GM23338 (cell line): ENCODE measurements at regions not wholly inside any gene's neighbourhood (a gene's known extent, or its start where the extent isn't known, plus 50 kb on each side); places are given as distances from the start of the nearest gene placed in this dataset.

Experiments used
- ATAC-seq: fragments of 200-7000 bp; cut with Tn5 transposase; 3 replicates; pipeline ENCODE4 v1.9.1; 2020
- DNase-seq: peaks from one replicate; pipeline ENCODE4 v3.0.0-alpha.2; 2015; ENCODE audit warnings: low spot score
- H2AFZ ChIP-seq: fragments of 200-600 bp; sonication (generic); 2 replicates; pipeline ENCODE4 v1.8.0; 2016; ENCODE audit warnings: antibody characterized with exemption, mild to moderate bottlenecking, moderate library complexity
- H3F3A ChIP-seq: fragments of 200-600 bp; sonication (generic); replicated peaks from 2 replicates; pipeline ENCODE4 v1.8.0; 2017; ENCODE audit warnings: antibody characterized with exemption, mixed run types, low read depth
- H3K27ac ChIP-seq: fragments of 200-600 bp; sonication (generic); 2 replicates; pipeline ENCODE4 v1.6.1; 2016; ENCODE audit warnings: low read depth
- H3K27me3 ChIP-seq: fragments of 200-600 bp; sonication (generic); 2 replicates; pipeline ENCODE4 v1.8.0; 2016; ENCODE audit warnings: mild to moderate bottlenecking, mixed run types, moderate library complexity; ENCODE audit not compliant: insufficient read depth
- H3K36me3 ChIP-seq: fragments of 200-600 bp; sonication (generic); 2 replicates; pipeline ENCODE4 v1.8.0; 2016; ENCODE audit warnings: mild to moderate bottlenecking; ENCODE audit not compliant: insufficient read depth
- H3K4me1 ChIP-seq: fragments of 200-600 bp; sonication (generic); 2 replicates; pipeline ENCODE4 v1.8.0; 2016; ENCODE audit warnings: mild to moderate bottlenecking, moderate library complexity; ENCODE audit not compliant: insufficient read depth
- H3K4me2 ChIP-seq: fragments of 200-600 bp; sonication (generic); 2 replicates; pipeline ENCODE4 v1.7.1; 2017; ENCODE audit warnings: mixed run types
- H3K4me3 ChIP-seq: fragments of 200-600 bp; sonication (generic); 2 replicates; pipeline ENCODE4 v1.6.1; 2016; ENCODE audit warnings: mixed run types
- H3K79me2 ChIP-seq: fragments of 200-600 bp; sonication (generic); replicated peaks from 2 replicates; pipeline ENCODE4 v1.8.0; 2017; ENCODE audit warnings: mild to moderate bottlenecking; ENCODE audit not compliant: insufficient read depth
- H3K9me2 ChIP-seq: fragments of 200-600 bp; sonication (generic); 2 replicates; pipeline ENCODE4 v1.8.0; 2017; ENCODE audit not compliant: insufficient read depth
- H4K20me1 ChIP-seq: fragments of 200-600 bp; sonication (generic); replicated peaks from 2 replicates; pipeline ENCODE4 v1.8.0; 2017; ENCODE audit warnings: mild to moderate bottlenecking; ENCODE audit not compliant: insufficient read depth
- H3K27ac Mint-ChIP-seq: 2 replicates; pipeline ENCODE4 v1.8.0; 2020; ENCODE audit warnings: inconsistent platforms, mild to moderate bottlenecking, moderate library complexity, mixed read lengths
- H3K27me3 Mint-ChIP-seq: 3 replicates; pipeline ENCODE4 v1.8.0; 2022; ENCODE audit warnings: low read depth, mild to moderate bottlenecking, moderate library complexity, mixed read lengths, inconsistent platforms; ENCODE audit not compliant: insufficient read depth, poor library complexity
- H3K36me3 Mint-ChIP-seq: 3 replicates; pipeline ENCODE4 v1.8.0; 2021; ENCODE audit warnings: low read depth, mild to moderate bottlenecking, inconsistent platforms, moderate library complexity, mixed read lengths
- H3K4me1 Mint-ChIP-seq: 3 replicates; pipeline ENCODE4 v1.8.0; 2020; ENCODE audit warnings: mild to moderate bottlenecking, inconsistent platforms, mixed read lengths
- H3K4me3 Mint-ChIP-seq: 3 replicates; pipeline ENCODE4 v1.8.0; 2021; ENCODE audit warnings: moderate library complexity, mild to moderate bottlenecking, inconsistent platforms, mixed read lengths
- H3K9me3 Mint-ChIP-seq: 3 replicates; pipeline ENCODE4 v1.8.0; 2020; ENCODE audit warnings: moderate library complexity, mild to moderate bottlenecking, inconsistent platforms, mixed read lengths
- CREB1 ChIP-seq: fragments of 250-450 bp; sonication (Bioruptor Pico); IDR thresholded peaks from 2 replicates; pipeline ENCODE4 v1.5.0; 2020; ENCODE audit warnings: low read depth, mild to moderate bottlenecking, moderate library complexity
- CTCF ChIP-seq, 2 experiments: fragments of 200-600 bp in 1 of 2; sonication (generic) in 1 of 2; conservative IDR thresholded peaks; 2 replicates each; pipeline versions ENCODE4 v1.5.1 to v1.6.1; 2016 to 2017; ENCODE audit warnings: antibody characterized with exemption in 2 of 2, low read depth in 2 of 2, mild to moderate bottlenecking in 2 of 2, moderate library complexity in 1 of 2
- EZH2 ChIP-seq: fragments of 200-600 bp; sonication (generic); IDR thresholded peaks from one replicate; pipeline ENCODE4 v1.8.0; 2017; ENCODE audit warnings: antibody characterized with exemption, mild to moderate bottlenecking, low read depth; ENCODE audit not compliant: unreplicated experiment
- EZH2phosphoT487 ChIP-seq: fragments of 200-600 bp; sonication (generic); IDR thresholded peaks from one replicate; pipeline ENCODE4 v1.8.1; 2018; ENCODE audit warnings: antibody characterized with exemption; ENCODE audit not compliant: unreplicated experiment
- JUNB ChIP-seq: IDR thresholded peaks from one replicate; pipeline ENCODE4 v1.6.1; 2016; ENCODE audit warnings: antibody characterized with exemption; ENCODE audit not compliant: unreplicated experiment
- NANOG ChIP-seq: IDR thresholded peaks from 2 replicates; pipeline ENCODE4 v1.6.1; 2016; ENCODE audit warnings: antibody characterized with exemption, borderline replicate concordance
- POLR2AphosphoS5 ChIP-seq: IDR thresholded peaks from 2 replicates; pipeline ENCODE4 v1.6.1; 2016; ENCODE audit warnings: antibody characterized with exemption, low read depth
- ZNF114 ChIP-seq: fragments of 250-450 bp; sonication (Bioruptor Pico); IDR thresholded peaks from 2 replicates; pipeline ENCODE4 v1.5.0; 2020; ENCODE audit warnings: mild to moderate bottlenecking, moderate library complexity
- ZNF331 ChIP-seq: fragments of 250-450 bp; sonication (Bioruptor Pico); IDR thresholded peaks from 2 replicates; pipeline ENCODE4 v1.5.0; 2020; ENCODE audit warnings: low read depth, mild to moderate bottlenecking, moderate library complexity
- TF ChIP-seq, protein P1 (sequence below): IDR thresholded peaks from 2 replicates; pipeline ENCODE4 v1.6.1; 2016; ENCODE audit warnings: antibody characterized with exemption
- TF ChIP-seq, protein P2 (sequence below): IDR thresholded peaks from one replicate; pipeline ENCODE4 v1.6.1; 2018; ENCODE audit warnings: antibody characterized with exemption; ENCODE audit not compliant: unreplicated experiment

DNA sequence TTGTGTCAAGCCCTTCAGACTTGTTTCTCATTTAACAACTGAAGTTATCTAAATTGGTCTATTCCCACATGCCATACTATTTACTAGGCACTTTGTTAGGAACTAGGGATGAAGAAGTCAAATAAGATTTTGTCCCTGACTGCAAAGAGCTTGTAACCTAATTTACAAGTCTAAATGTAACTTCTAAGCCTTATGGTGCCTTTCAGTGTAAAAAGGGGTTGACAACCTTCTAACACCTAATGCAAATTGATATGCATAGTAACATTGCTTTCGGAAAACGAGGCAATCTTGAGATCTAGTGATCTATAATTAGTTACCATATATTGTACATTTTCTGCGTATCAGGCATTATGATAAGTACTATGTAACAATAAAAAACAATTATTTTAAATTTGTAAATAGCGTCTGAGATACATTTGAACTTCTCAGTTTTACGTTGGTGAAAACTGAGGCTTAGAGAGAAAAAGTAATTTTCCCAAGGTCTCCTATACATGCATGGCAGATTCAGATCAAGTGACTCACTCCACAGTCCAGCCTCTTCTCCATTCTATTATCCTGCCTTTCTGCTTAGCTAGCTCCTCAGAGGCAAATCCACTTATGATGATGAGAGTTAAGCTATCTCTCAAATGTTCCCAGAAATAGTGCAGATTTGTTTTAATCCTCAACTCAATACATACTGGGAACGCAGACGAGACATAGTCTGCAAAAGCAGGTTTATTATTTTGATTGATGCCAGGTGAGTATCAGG lies 764.9 kb upstream of the SLITRK5 start:
- DNase-seq (no peak), ATAC-seq (no peak)
- no peak overlapping the region for H3K4me2 ChIP-seq
- no peak overlapping the region for H2AFZ ChIP-seq
- no peaks in the 10 kb centered on the region for H4K20me1 ChIP-seq
- no peak overlapping the region for H3K27ac Mint-ChIP-seq
- no peak overlapping the region for H3K4me3 Mint-ChIP-seq
- no peak for TF ChIP-seq EZH2
- TF ChIP-seq, protein P1, sequence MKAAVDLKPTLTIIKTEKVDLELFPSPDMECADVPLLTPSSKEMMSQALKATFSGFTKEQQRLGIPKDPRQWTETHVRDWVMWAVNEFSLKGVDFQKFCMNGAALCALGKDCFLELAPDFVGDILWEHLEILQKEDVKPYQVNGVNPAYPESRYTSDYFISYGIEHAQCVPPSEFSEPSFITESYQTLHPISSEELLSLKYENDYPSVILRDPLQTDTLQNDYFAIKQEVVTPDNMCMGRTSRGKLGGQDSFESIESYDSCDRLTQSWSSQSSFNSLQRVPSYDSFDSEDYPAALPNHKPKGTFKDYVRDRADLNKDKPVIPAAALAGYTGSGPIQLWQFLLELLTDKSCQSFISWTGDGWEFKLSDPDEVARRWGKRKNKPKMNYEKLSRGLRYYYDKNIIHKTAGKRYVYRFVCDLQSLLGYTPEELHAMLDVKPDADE, result no peak
- TF ChIP-seq, protein P2, sequence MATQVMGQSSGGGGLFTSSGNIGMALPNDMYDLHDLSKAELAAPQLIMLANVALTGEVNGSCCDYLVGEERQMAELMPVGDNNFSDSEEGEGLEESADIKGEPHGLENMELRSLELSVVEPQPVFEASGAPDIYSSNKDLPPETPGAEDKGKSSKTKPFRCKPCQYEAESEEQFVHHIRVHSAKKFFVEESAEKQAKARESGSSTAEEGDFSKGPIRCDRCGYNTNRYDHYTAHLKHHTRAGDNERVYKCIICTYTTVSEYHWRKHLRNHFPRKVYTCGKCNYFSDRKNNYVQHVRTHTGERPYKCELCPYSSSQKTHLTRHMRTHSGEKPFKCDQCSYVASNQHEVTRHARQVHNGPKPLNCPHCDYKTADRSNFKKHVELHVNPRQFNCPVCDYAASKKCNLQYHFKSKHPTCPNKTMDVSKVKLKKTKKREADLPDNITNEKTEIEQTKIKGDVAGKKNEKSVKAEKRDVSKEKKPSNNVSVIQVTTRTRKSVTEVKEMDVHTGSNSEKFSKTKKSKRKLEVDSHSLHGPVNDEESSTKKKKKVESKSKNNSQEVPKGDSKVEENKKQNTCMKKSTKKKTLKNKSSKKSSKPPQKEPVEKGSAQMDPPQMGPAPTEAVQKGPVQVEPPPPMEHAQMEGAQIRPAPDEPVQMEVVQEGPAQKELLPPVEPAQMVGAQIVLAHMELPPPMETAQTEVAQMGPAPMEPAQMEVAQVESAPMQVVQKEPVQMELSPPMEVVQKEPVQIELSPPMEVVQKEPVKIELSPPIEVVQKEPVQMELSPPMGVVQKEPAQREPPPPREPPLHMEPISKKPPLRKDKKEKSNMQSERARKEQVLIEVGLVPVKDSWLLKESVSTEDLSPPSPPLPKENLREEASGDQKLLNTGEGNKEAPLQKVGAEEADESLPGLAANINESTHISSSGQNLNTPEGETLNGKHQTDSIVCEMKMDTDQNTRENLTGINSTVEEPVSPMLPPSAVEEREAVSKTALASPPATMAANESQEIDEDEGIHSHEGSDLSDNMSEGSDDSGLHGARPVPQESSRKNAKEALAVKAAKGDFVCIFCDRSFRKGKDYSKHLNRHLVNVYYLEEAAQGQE, result no peak
- no peak for TF ChIP-seq EZH2phosphoT487
- TF ChIP-seq POLR2AphosphoS5, result no peak
- H3K79me2 ChIP-seq, result no peaks in the 10 kb centered on the region
- peaks cover 3% of the 10 kb centered on the region for H3K27me3 Mint-ChIP-seq
- H3K9me3 Mint-ChIP-seq, result no peaks in the 10 kb centered on the region
- H3K4me3 ChIP-seq, result no peak overlapping the region
- H3K36me3 Mint-ChIP-seq, result no peaks in the 10 kb centered on the region
- no peak overlapping the region for H3K27ac ChIP-seq
- H3K4me1 ChIP-seq, result no peaks in the 10 kb centered on the region
- H3K27me3 ChIP-seq, result no peaks in the 10 kb centered on the region
- H3K36me3 ChIP-seq, result no peaks in the 10 kb centered on the region
- peaks cover 17% of the 10 kb centered on the region; the same call in 2 of the 3 replicates for H3K4me1 Mint-ChIP-seq
- H3F3A ChIP-seq, result no peaks in the 10 kb centered on the region
- H3K9me2 ChIP-seq, result no peaks in the 10 kb centered on the region

GRCh38 chr13:86907156-86907555 lies 764.0 kb upstream of the SLITRK5 start:
- H3K27ac Mint-ChIP-seq, result no peak overlapping the region

More at GRCh38 chr13:86907156-86907555, 764.0 kb upstream of the SLITRK5 start:
- Histone ChIP-seq H3F3A (no peaks in the 10 kb centered on the region), H3K27ac (no peak overlapping the region), H3K27me3 (no peaks in the 10 kb centered on the region), H3K4me3 (no peak overlapping the region), H3K4me1 (no peaks in the 10 kb centered on the region), H2AFZ (no peak overlapping the region), H3K79me2 (no peaks in the 10 kb centered on the region), H3K36me3 (no peaks in the 10 kb centered on the region), H4K20me1 (no peaks in the 10 kb centered on the region), H3K9me2 (no peaks in the 10 kb centered on the region), H3K4me2 (no peak overlapping the region)
- H3K9me3 Mint-ChIP-seq, result no peaks in the 10 kb centered on the region
- no peaks in the 10 kb centered on the region for H3K36me3 Mint-ChIP-seq
- H3K27me3 Mint-ChIP-seq, result peaks cover 3% of the 10 kb centered on the region
- H3K4me1 Mint-ChIP-seq, result peaks cover 17% of the 10 kb centered on the region; the same call in 2 of the 3 replicates
- DNase-seq (no peak), ATAC-seq (no peak)
- no peak for TF ChIP-seq CTCF (conservative IDR thresholded peaks at IDR 0.05; ENCODE audit: low read depth in 2 of 2)
- no peak for TF ChIP-seq POLR2AphosphoS5
- no peak for TF ChIP-seq NANOG
- TF ChIP-seq, protein P2, result no peak
- no peak for TF ChIP-seq EZH2
- TF ChIP-seq, protein P1, result no peak
- no peak for TF ChIP-seq CREB1 (CRISPR knock-in tag)
- TF ChIP-seq ZNF114 (CRISPR knock-in tag), result no peak
- no peak for TF ChIP-seq EZH2phosphoT487
- no peak for TF ChIP-seq ZNF331 (CRISPR knock-in tag)
- no peak for TF ChIP-seq JUNB
- no peak overlapping the region for H3K4me3 Mint-ChIP-seq
